AG04449 (cell line): ENCODE measurements at regions not wholly inside any gene's neighbourhood (a gene's known extent, or its start where the extent isn't known, plus 50 kb on each side); places are given as distances from the start of the nearest gene placed in this dataset.

Source experiments
- CTCF ChIA-PET: fragments of 350-600 bp; formaldehyde crosslinking; extraction: SDS; loops from one replicate; lab custom pipeline; 2021; ENCODE audit warnings: antibody characterized with exemption; lab: Yijun Ruan, JAX
- POLR2A ChIA-PET: fragments of 400-600, 350-600 bp; formaldehyde crosslinking; extraction: SDS; loops from one replicate; lab custom pipeline; 2020; ENCODE audit warnings: antibody characterized with exemption, inconsistent platforms; lab: Yijun Ruan, JAX
- DNase-seq: peaks from one replicate; pipeline ENCODE4 v3.0.0-alpha.2; 2010; ENCODE audit warnings: low read depth, low spot score
- H3K4me3 ChIP-seq: 2 replicates; pipeline ENCODE4 v1.5.1; 2011; ENCODE audit warnings: low read depth, mild to moderate bottlenecking, control low read depth, low read length
- TF ChIP-seq, protein P1 (sequence below): IDR thresholded peaks from one replicate; pipeline ENCODE4 v1.5.1; 2011; ENCODE audit warnings: mild to moderate bottlenecking, moderate library complexity, low read length, control low read depth, inconsistent platforms; ENCODE audit not compliant: insufficient read depth; ENCODE audit errors: missing control alignments

- H3K4me3 ChIP-seq = no peak overlapping the region
- DNase-seq = no peak
- ChIA-PET CTCF (interaction anchor here (1.0 kb wide), 1 partner anchor 9 kb away, joined by 4 read pairs; no protein-coding TSS in a partner anchor), POLR2A (no interaction called here)
- TF ChIP-seq, protein P1, sequence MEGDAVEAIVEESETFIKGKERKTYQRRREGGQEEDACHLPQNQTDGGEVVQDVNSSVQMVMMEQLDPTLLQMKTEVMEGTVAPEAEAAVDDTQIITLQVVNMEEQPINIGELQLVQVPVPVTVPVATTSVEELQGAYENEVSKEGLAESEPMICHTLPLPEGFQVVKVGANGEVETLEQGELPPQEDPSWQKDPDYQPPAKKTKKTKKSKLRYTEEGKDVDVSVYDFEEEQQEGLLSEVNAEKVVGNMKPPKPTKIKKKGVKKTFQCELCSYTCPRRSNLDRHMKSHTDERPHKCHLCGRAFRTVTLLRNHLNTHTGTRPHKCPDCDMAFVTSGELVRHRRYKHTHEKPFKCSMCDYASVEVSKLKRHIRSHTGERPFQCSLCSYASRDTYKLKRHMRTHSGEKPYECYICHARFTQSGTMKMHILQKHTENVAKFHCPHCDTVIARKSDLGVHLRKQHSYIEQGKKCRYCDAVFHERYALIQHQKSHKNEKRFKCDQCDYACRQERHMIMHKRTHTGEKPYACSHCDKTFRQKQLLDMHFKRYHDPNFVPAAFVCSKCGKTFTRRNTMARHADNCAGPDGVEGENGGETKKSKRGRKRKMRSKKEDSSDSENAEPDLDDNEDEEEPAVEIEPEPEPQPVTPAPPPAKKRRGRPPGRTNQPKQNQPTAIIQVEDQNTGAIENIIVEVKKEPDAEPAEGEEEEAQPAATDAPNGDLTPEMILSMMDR = no peak
Measured at GRCh38 chr9:38254151-38254550, 138.4 kb upstream of the ALDH1B1 start.

- ChIA-PET POLR2A (no interaction called here), CTCF (interaction anchor here (1.0 kb wide), 2 partner anchors 10 to 11 kb away, joined by 4 read pairs; no protein-coding TSS in a partner anchor)
- no peak for DNase-seq
- TF ChIP-seq, protein P1 = no peak
- H3K4me3 ChIP-seq = no peak overlapping the region
Measured at GRCh38 chr9:38253200-38253599, 139.3 kb upstream of the ALDH1B1 start.

- POLR2A ChIA-PET = no interaction called here
- TF ChIP-seq, protein P1 = no peak
- H3K4me3 ChIP-seq = no peak overlapping the region
- CTCF ChIA-PET = interaction anchor here (0.6 to 2.3 kb wide), 2 partner anchors 13 to 338 kb away, joined by 3 to 9 read pairs; no protein-coding TSS in a partner anchor
- no peak for DNase-seq
Measured at GRCh38 chr9:38251036-38251860, 141.3 kb upstream of the ALDH1B1 start.

- DNase-seq = no peak
- ChIA-PET POLR2A (no interaction called here), CTCF (interaction anchor here (1.5 to 2.3 kb wide), 2 partner anchors 13 to 20 kb away, joined by 3 to 9 read pairs; no protein-coding TSS in a partner anchor)
- no peak overlapping the region for H3K4me3 ChIP-seq
- TF ChIP-seq, protein P1 = no peak
Measured at GRCh38 chr9:38250279-38251035, 142.0 kb upstream of the ALDH1B1 start.

DNA sequence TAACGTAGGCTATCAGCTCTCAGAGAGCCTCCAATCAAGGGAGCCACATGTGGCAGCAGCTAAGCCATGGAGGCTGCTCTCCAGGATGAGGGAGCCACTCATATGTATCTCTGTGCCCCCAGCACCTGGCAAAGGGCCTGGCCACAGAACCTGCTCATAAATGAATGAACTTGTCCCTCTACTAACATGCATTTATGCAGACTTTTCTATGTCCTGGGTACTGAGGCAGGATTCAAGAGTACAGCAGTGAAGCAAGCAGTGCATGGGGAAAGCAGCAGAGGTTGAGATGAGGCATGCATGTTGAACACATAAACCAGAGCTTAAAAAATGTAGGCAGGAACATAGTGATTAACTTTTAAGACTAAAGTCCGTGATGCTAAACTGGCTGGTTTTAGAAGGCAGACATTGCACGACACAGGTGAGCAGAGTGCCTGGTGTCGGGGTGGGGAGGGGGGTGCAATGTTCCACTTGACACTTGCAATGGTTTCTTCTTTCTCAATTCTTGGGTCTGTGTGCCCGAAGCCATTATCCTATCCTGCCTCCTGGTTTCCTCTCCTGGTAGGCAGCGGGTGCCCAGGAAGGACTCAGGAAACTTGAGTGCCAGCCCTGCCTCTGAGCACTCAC lies 142.8 kb upstream of the ALDH1B1 start:
- TF ChIP-seq, protein P1 = no peak
- ChIA-PET POLR2A (no interaction called here), CTCF (interaction anchor here (1.5 to 2.3 kb wide), 2 partner anchors 14 to 19 kb away, joined by 3 to 9 read pairs; no protein-coding TSS in a partner anchor)
- H3K4me3 ChIP-seq = no peak overlapping the region
- DNase-seq = no peak
